HG02884 (cell line): ENCODE measurements at regions not wholly inside any gene's neighbourhood (a gene's known extent, or its start where the extent isn't known, plus 50 kb on each side); places are given as distances from the start of the nearest gene placed in this dataset.

Experiments used
- ATAC-seq: cut with Tn5 transposase; IDR thresholded peaks from one replicate; pipeline ENCODE4 v1.9.1; 2021; ENCODE audit warnings: mild to moderate bottlenecking, moderate library complexity; ENCODE audit not compliant: unreplicated experiment

DNA sequence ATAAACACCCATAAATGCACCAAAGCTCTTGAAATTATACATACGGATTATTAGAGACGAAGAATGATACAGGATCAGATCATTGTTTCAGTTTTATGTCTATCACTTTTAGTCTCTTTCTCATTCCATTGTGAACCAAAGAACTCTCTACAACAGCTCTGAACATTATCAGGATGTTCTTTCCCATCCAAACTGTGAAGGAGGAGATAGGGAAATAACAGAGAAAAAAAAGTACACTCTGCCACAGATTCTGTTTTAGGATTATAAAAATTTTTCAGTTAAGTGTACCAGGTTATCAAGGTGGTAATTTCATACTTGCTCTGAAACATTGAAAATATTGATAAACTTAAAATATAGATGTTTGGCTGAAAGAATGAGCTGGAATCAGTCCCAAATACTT is 270.9 kb downstream of the MZT1 start:
- no peak for ATAC-seq

DNA sequence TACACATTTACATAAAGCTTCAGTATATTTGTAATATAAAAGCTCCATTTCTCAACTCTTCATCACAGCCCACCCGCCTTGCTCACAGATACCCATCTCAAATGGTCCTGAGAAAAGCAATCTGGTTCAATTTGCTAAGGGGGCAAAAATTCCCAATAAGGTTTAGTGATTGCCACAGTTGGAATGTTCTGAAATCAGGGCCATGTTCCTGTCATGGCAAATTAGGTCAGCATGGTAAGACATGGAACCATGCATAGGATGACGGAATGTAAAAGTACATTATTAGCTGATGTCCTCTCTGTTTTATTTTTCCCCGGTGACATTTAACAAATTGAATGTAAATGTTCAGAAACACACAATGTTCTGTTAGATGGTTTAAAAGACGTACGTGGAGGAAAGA is 274.3 kb downstream of the MZT1 start:
- no peak for ATAC-seq

DNA sequence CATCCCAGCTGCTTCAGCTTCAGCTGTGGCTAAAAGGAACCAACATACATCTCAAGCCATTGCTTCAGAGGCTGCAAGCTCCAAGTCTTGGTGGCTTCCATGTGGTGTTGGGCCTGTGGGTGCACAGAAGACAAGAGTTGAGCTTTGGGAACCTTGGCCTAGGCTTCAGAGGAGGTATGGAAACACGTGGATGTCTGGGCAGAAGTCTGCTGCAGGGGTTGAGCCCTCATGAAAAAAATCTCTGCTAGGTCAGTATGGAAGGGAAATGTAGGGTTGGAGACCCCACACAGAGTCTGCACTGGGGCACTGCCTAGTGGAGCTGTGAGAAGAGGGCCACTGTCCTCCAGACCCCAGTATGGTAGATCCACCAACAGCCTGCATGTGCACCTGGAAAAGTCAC is 279.3 kb downstream of the MZT1 start:
- ATAC-seq: no peak

DNA sequence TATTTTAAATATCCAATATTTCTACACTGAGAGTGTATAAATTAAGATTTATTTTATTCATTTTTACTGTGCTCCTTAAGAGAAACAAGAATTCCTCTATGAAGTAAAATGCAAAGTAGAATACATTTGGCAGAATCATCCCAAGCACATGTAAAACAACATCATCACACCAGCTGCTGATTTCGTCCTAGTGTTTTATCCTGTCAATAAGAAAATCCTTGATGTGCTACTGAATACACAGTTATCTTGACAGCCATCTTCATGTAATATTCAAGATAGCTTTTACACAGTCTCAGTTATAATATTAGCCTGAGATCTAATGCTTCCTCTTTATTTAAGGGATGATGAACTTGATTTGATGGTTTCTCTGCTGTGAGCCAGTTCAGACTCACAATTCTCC is 282.4 kb downstream of the MZT1 start:
- no peak for ATAC-seq

DNA sequence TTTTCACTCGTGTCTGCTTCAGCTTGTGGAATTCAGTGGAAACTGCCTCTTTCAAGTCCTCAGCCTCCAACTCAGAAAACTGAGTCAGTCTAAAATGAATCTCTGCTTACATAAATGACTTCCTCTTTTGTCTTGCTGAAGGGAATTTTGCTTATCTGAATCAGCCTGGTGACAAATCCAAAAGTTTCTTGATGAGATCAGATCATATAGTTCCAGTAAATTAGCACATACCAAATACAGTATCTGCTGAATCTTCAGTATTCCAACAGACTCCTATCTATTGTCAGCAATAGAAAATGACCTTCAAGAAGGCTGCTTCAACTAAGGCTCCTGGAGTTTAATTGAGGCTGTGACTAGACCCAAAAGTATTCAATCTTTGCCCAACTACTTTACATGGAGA is 290.0 kb downstream of the MZT1 start:
- no peak for ATAC-seq

DNA sequence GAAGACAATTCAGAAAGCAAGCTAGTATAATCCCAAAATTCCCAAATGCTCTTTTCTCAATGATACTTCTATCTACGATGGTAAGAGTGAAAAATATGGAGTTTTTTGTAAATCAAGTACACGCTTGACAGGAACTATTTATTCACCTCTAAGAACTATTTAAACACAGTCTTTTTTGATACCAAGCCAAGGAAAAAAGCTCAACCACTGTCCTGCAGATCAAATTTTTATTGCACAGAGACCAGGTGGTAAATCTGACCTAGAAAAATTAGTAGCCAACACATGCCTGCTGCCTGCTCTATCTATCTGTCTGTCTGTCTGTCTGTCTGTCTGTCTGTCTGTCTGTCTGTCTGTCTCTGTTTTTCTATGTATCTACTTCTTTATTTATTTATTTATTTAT is 292.2 kb downstream of the MZT1 start:
- ATAC-seq: no peak

DNA sequence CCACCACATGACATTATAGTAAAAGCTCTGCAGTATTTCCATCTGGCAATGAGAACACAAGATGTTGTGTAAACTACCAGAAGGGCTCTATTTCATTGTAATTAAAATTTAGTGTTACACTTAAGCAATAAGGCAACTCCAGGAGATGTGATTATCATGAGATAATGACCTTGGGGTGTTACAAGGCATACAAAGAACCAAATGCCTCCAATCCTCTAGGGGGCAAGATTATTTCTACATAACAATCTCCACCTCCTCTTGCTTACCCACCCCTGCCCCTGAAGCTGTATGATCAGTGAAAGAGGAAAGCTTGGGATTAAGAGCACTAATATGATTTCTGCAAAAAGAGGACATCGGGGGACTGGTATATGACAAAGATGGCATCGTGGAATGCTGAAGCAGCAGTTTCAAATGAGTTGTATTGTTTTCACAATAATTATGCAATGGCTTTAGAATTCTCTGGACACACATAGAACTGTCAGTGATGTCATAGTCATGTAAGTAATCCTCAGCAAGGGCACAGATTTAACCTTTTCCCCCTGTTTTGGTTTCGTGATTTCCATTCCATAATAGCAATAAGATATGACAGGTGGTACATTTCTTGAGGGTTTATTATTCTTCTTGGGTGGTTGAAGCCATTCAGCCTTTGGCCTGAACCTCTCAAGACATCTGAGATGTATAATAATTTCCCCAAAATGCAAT is 295.3 kb downstream of the MZT1 start:
- no peak for ATAC-seq

DNA sequence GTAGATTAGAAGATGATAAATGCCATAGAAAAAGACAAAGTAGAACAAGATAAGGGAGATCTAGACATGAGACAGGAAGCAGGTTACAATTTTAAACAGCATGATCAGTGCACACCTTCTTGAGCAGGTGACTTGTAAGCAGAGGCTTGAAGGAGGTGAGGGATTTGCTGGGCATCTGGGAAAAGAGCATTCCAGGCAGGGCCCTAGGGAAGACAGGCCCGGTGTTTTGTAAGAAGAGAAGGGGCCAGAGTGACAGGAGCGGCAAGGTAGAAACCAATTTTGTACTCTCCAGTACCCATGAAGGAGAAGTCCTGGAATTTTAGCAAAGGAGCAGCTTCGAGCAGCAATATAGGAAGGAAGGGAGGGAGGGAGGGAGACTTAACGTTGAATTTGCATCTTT is 296.5 kb downstream of the MZT1 start:
- ATAC-seq: no peak

DNA sequence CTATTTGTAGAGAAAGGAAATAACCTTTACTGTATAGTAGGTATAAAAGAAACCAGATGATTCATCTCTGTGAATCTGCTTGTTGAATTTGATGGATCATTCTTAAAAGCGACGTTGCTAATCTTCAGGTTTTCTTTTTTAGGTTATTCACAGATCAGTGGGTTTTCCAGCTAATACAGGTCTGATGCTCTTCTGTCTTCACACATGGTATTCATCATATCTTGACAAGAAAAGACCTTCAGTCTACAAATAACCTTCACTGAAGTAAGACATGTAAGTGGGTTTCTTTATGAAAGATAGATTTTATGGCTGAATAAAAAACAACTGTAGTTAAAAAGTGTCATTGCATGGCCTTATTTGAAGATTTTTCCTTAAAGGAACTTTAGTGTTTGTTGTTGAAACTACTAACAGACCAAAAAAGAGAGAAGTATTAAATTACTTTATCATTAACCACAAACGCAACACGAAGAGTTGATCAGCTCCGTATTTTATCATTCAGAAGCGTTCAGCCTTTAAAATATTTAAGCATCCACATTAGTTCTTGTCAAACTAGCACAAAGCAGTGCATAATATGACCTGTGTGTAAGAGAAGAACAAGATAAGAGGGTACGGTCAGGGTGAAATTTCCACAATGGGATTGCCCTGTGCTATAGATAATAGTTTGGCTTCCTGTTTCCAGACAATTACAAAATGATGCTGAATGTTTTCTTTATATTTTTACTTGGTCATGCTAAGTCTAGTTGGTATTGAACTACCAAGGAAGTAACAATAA is 299.5 kb downstream of the MZT1 start:
- ATAC-seq: no peak

DNA sequence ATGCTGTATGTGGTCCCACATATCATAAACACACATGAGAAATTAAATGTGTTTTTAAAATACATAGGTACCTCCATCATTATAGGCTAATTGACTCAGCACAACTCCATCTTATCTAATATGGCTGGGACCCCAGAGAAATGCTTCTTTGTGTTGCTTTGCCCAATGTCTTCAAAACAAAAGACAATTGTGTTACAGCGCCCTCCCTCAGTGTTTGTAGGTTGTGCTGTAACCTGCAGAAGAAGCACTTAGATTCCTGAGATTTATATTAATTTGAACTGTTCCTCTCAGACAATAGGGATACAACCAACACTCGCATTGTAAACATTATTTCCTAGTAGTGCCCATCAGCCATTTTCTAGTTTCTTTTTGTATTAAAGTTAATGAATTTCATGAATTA is 303.4 kb downstream of the MZT1 start:
- ATAC-seq: no peak

DNA sequence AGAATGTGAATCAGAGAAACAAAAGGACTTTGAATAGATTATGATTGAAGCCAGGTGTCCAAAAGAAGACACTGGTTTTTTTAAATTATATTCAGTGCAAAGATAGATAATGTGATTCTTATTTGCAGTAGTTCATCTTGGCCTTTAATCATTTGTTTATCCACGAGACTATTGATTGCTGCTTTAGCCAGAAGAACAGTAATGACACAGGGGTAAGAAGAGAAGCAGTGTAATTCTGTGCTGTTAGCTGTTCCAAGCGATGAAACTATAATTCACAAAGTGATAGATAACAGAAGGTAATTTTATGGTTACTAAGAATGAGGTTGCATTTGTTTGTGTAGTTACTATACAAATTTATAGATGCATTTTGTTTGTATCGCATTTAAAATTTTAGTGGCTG is 311.6 kb downstream of the MZT1 start:
- ATAC-seq: no peak

DNA sequence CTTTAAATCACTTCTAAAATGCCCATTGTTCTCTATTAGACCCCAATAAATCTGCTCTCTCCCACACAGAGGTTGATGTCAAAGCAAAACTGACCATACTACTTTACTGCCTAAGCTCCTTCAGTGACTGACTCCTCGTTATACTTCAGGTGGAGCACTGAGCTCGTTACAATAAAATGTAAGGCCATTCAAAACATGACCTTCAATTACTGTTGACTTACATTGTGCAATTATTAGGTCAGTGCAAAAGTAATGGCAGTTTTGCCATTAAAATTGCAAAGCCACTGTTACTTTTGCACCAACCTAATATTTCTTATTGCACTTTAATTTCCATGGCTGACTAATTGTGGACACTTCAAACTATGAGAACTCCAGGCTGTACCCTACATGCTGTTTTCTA is 314.9 kb downstream of the MZT1 start:
- ATAC-seq: no peak

DNA sequence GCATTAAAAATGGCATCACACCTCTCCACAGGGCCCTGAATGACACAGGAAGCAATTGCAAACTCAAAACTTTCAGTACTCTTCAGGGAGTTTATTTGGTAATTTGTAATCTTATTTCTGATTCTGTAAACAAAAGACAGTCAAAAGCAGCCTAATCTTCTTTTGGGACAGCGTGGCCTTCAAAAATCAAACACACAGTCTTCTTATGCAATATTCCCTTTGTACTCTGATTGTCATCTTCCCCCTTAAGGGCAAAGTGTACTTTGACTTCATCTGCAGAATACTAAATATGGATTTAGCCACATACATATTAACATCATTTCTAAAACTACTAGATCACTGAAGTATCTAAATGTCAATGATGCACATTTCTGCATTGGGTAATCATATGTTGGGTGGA is 322.0 kb downstream of the MZT1 start:
- ATAC-seq: no peak

DNA sequence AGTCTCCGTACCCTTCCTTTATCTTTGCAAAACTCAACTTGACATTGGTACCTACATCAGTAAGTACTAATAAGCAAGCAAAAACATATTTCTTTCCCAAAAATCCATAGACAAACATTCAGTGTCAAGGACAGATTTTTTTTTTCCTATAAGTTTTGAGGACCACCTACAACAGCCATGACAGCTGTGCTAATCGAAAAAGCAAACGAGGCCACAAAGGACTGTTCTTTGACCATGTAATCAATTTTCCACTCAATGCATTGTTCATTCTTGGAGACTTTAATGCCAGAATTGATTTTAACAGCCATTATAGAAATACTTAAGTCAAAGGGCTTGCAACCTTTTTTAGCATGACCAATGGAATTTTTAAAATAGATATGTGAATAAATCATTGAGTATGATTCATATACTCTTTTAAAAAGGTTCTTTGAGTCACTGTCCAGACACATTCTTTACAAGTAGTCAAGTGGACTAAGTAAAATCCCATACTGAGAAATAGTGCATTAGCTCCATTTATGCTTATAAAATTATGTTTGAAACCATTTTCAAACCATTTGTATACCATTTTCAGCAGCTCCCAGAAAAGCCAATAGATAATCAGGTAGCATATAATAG is 323.9 kb downstream of the MZT1 start:
- no peak for ATAC-seq

DNA sequence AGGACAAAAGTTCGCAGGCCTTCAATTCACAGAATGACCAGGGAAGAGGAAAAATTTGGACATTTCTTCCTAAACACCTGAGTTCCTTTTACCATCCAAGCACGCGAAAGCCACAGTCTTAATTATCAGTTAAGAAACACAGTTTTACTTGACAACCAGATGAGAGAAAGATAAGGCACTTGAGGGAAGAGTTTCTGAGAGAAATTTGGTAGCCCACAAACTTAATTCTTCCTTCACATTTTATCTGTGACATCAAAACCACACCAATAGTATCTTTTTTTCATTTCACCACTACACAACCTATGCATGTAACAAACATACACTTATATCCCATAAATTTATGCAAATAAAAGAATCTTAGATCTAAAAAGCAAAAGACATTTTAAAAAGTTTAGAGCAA is 326.6 kb downstream of the MZT1 start:
- no peak for ATAC-seq

DNA sequence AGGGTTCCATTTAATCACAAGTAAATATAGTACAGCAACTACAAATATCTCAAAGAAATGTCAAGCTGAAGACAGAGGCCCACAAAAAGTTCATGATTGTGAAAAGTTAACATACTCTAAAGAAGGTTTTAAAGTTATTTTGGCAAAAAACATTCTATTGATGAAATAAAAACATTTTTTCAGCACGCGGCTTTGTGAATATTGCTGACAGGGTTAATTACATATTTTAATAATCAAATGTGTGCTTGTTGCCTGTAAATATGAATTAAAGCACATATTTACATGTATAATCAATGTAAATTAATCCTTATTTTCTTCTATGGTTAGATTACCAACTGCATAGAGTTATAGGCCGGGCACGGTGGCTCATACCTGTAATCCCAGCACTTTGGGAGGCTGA is 328.1 kb downstream of the MZT1 start:
- ATAC-seq: no peak

DNA sequence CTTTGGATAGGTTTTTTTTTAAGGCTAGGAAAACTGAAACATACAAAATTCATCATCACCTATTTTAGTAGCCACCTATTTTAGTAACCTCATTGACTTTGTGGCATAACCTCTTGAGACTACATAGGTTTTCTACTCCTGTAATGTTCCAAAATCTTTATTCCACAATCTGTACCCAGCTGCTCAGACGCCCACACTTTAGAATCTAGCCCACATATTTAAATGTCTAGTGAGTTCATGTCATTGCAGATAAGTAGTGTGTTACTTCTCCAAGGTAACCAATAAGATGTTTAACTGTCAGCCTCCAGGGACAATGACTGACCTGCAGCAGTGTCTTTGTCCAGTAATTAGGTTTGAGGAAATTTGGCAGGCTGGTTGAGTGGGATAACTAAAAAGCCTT is 330.2 kb downstream of the MZT1 start:
- ATAC-seq: no peak

DNA sequence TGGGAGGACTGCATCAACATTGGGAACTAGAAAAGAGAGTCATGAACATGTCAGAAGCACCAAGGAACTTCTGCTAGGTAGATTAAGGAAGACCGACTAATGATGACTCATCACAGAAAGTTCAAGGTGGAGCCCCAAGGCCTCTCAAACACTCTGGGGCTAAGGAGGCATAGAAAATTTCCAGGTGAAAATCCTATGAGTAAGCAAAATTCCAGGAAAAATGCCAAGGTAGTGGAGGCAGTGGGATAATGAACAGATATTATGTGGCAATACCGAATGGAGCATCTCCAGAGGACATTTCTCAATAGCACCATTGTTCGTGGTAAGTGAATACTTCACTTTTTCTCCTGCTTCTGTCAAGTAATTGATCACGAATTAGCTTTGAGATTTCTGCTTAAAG is 336.5 kb downstream of the MZT1 start:
- ATAC-seq: no peak

DNA sequence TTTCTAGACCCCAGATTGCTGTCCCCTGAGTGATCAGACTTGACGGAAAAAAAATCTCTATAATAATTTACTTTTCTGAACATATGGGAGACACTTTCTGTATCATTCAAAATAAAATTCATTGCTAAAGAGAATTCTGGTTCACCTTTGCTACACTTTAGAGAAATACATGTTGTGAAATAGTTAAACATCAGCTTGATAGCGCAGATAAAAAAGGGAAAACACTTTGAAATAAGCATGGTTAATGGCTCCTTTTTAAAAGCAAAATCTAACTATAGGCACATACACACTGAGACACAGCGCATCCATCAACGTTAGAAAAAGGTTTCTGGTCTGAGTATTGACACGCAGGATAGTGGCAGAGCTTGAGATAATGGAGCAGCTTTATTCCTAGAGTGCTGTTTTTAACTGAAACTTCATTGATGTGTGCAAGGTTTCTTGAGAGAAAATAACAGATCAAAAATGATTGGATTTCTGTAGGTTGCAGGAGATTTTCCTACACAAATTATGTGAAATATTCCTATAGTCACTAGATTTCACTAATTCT is 341.2 kb downstream of the MZT1 start:
- no peak for ATAC-seq

DNA sequence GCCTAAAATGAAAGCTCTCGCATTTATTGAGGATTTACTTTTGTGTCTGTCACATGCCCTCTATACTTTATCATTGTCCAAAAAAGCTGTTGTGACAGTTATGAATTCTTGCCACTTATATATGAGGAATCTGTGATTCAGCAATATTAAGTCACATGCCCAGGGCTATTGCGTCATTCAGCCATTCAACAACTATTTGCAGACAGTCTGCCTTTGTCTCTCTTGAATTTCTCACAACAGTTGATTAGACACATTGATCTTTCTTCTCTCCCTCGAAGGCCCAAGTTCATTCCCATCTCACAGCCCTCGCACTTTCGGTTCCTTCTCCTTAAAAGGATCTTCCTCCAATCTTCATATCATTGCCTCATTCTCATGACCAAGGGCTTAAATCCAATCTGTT is 342.6 kb downstream of the MZT1 start:
- no peak for ATAC-seq

DNA sequence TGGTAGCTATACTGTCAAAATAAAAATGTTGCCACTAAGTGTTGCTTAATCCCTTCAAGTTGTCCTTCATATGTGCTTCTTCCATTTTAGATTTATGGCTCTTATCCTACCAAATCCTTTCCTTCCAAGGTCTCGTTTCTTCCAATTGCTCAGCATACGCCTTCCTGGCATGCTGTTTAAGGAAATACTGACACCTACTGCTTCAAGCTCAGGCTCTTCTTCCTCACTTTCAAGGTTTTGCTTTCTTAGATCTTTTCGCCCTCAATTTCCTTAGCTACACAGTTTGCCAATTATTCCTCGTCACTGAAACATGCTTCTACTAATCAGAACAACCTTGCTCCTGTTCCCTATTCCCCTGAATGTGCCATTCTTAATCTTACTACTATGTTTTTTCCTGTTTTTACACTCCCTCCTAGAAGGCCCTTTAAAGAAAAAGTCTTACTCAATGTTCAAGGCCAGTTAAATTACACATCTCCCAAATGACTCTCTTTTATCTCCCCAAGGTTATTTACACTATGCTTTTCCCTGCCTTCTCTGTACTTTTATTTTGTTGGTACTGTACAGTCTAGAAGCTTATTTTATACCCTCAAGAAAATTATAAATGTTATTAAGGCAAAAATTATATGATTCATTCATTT is 343.1 kb downstream of the MZT1 start:
- no peak for ATAC-seq

DNA sequence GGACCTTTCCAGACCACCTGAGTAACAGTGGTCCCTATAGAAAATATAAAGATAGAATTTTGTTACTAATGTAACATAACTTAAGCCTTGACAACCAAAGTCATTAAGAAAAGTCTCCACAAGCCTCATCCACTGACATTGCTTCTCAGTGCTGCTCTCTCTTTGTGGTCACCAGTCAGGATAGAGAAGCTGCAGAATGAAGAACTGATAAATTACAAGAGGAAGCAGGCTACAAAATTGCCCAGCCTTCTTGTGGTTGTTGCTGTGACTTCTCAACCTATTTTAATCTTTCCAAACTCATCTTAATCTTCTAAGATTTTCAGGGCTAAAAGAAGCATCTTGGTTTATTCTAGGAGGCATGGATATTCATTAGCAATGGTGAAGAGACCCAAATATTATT is 343.8 kb downstream of the MZT1 start:
- no peak for ATAC-seq
